ENCODE measurements at regions not wholly inside any gene's neighbourhood (a gene's known extent, or its start where the extent isn't known, plus 50 kb on each side); places are given as distances from the start of the nearest gene placed in this dataset.

- H3K27ac ChIP-seq (ENCODE audit: low read depth in 1 of 2, low read length in 2 of 2) = peak overlapping the region in 1 of 2 donors; percentile 28
- H3K4me1 ChIP-seq (ENCODE audit: control insufficient read depth in 1 of 2, insufficient read depth in 2 of 2, low read length in 2 of 2) = peaks cover 13 to 14% of the 10 kb centered on the region in 2 donors
- H4K20me1 ChIP-seq (ENCODE audit: insufficient read depth, low read length) = no peaks in the 10 kb centered on the region
- no peak overlapping the region for H3K4me2 ChIP-seq (replicated peaks; ENCODE audit: extremely low read depth, low read length, poor library complexity, severe bottlenecking)
- no peak overlapping the region for H3K4me3 ChIP-seq (replicated peaks in 1 of 3; ENCODE audit: low read depth in 2 of 3, low read length in 3 of 3)
- no peak for TF ChIP-seq CTCF (IDR thresholded peaks at IDR 0.05)
- H3K36me3 ChIP-seq (replicated peaks in 1 of 2; ENCODE audit: control insufficient read depth in 1 of 2, insufficient read depth in 2 of 2, low read length in 2 of 2) = no peaks in the 10 kb centered on the region
- Mint-ChIP-seq H3K27ac (peak overlapping the region in 1 of 7 donors; percentile 6), H3K9me3 (peaks cover 4 to 25% (median 16%) of the 10 kb centered on the region in 7 donors), H3K27me3 (ENCODE audit: low read depth in 3 of 3) (peaks cover 0 to 5% (median 0%) of the 10 kb centered on the region in 3 donors), H3K36me3 (no peaks in the 10 kb centered on the region), H3K4me3 (no peak overlapping the region), H3K4me1 (peaks cover 14% of the 10 kb centered on the region)
- no peaks in the 10 kb centered on the region for H3K79me2 ChIP-seq (ENCODE audit: insufficient read depth, low read length)
- intact Hi-C loops (cut with micrococcal nuclease) = no loop called here
- peaks cover 5 to 14% of the 10 kb centered on the region in 2 donors for H3K9me3 ChIP-seq (replicated peaks in 1 of 2; ENCODE audit: control insufficient read depth in 1 of 2, insufficient read depth in 1 of 2, low read length in 2 of 2)
- DNase-seq = peak in 2 of 3 donors; percentile 1 to 36
- H3K9ac ChIP-seq (ENCODE audit: insufficient read depth, low read length, poor library complexity, severe bottlenecking) = no peak overlapping the region
- H3K27me3 ChIP-seq (ENCODE audit: control insufficient read depth in 2 of 2, insufficient read depth in 2 of 2, low read length in 2 of 2) = no peaks in the 10 kb centered on the region
- H2AFZ ChIP-seq (ENCODE audit: insufficient read depth, low read depth, low read length, poor library complexity, severe bottlenecking) = no peak overlapping the region
Observed at GRCh38 chr5:53291528-53291927, 182.0 kb upstream of the MOCS2 start.

- H3K4me3 ChIP-seq (replicated peaks in 1 of 3; ENCODE audit: low read depth in 2 of 3, low read length in 3 of 3) = no peak overlapping the region
- H3K4me3 Mint-ChIP-seq = no peak overlapping the region
- H3K27me3 ChIP-seq (ENCODE audit: control insufficient read depth in 2 of 2, insufficient read depth in 2 of 2, low read length in 2 of 2) = no peaks in the 10 kb centered on the region
- no peaks in the 10 kb centered on the region for H4K20me1 ChIP-seq (ENCODE audit: insufficient read depth, low read length)
- WGBS (ENCODE audit: insufficient coverage) = no CpG with 5 or more reads among the region's 5 CpGs
- no peaks in the 10 kb centered on the region for H3K36me3 ChIP-seq (replicated peaks in 1 of 2; ENCODE audit: control insufficient read depth in 1 of 2, insufficient read depth in 2 of 2, low read length in 2 of 2)
- H3K27me3 Mint-ChIP-seq (ENCODE audit: low read depth in 3 of 3) = peaks cover 0 to 4% (median 2%) of the 10 kb centered on the region in 3 donors
- no peak overlapping the region for H3K27ac ChIP-seq (ENCODE audit: low read depth in 1 of 2, low read length in 2 of 2)
- intact Hi-C loops (cut with micrococcal nuclease) = no loop called here
- H3K4me2 ChIP-seq (replicated peaks; ENCODE audit: extremely low read depth, low read length, poor library complexity, severe bottlenecking) = no peak overlapping the region
- H3K36me3 Mint-ChIP-seq = no peaks in the 10 kb centered on the region
- no peak for DNase-seq
- no peaks in the 10 kb centered on the region for H3K4me1 Mint-ChIP-seq
- peaks cover 0 to 3% (median 0%) of the 10 kb centered on the region in 7 donors for H3K9me3 Mint-ChIP-seq
- no peak overlapping the region for H2AFZ ChIP-seq (ENCODE audit: insufficient read depth, low read depth, low read length, poor library complexity, severe bottlenecking)
- TF ChIP-seq CTCF (IDR thresholded peaks at IDR 0.05) = no peak
- H3K4me1 ChIP-seq (ENCODE audit: control insufficient read depth in 1 of 2, insufficient read depth in 2 of 2, low read length in 2 of 2) = no peaks in the 10 kb centered on the region
- no peak overlapping the region for H3K9ac ChIP-seq (ENCODE audit: insufficient read depth, low read length, poor library complexity, severe bottlenecking)
- no peaks in the 10 kb centered on the region for H3K79me2 ChIP-seq (ENCODE audit: insufficient read depth, low read length)
- H3K9me3 ChIP-seq (replicated peaks in 1 of 2; ENCODE audit: control insufficient read depth in 1 of 2, insufficient read depth in 1 of 2, low read length in 2 of 2) = no peaks in the 10 kb centered on the region
- no peak overlapping the region for H3K27ac Mint-ChIP-seq
Observed at GRCh38 chr5:53298841-53299240, 181.6 kb upstream of the FST start.

Measured in CD14-positive monocyte (primary cell).